CD4-positive, alpha-beta T cell (primary cell): ENCODE measurements at regions not wholly inside any gene's neighbourhood (a gene's known extent, or its start where the extent isn't known, plus 50 kb on each side); places are given as distances from the start of the nearest gene placed in this dataset.

Source experiments
- ATAC-seq: fragments of 200-7000 bp; cut with Tn5 transposase; one replicate; pipeline ENCODE4 v1.10.0; 2022; ENCODE audit warnings: mild to moderate bottlenecking; ENCODE audit not compliant: poor library complexity
- CTCF ChIA-PET: fragments of 350-600 bp; sonication (Branson Sonifier 250); formaldehyde crosslinking; loops from one replicate; lab custom pipeline; 2021; ENCODE audit warnings: antibody characterized with exemption, inconsistent platforms; lab: Charles Lee
- POLR2A ChIA-PET: fragments of 350-600 bp; sonication (Branson Sonifier 250); formaldehyde crosslinking; loops from one replicate; lab custom pipeline; 2021; ENCODE audit warnings: antibody characterized with exemption, inconsistent platforms; lab: Charles Lee
- DNase-seq, 14 experiments: peaks; one replicate each; pipeline ENCODE4 v3.0.0-alpha.2; 2013 to 2020; ENCODE audit warnings: mixed read lengths in 2 of 14
- H3K27ac ChIP-seq, 2 donors: one replicate each; pipeline versions ENCODE4 v1.5.1 to v1.7.0; 2013; ENCODE audit warnings: low read length in 2 of 2, low read depth in 1 of 2, mild to moderate bottlenecking in 1 of 2
- H3K27me3 ChIP-seq, 2 experiments: 1 replicate in 1 of 2; 2 replicates in 1 of 2; pipeline versions ENCODE4 v1.6.1 to v1.7.0; 2013; ENCODE audit warnings: low read length in 2 of 2, control low read depth in 1 of 2, mild to moderate bottlenecking in 1 of 2, moderate library complexity in 1 of 2; ENCODE audit not compliant: insufficient read depth in 2 of 2, control insufficient read depth in 1 of 2
- H3K36me3 ChIP-seq: one replicate; pipeline ENCODE4 v1.6.1; 2013; ENCODE audit warnings: low read length, control low read depth; ENCODE audit not compliant: insufficient read depth
- H3K4me1 ChIP-seq: one replicate; pipeline ENCODE4 v1.6.1; 2013; ENCODE audit warnings: low read length, control low read depth; ENCODE audit not compliant: insufficient read depth
- H3K4me3 ChIP-seq: one replicate; pipeline ENCODE4 v1.5.1; 2013; ENCODE audit warnings: mild to moderate bottlenecking, low read length, moderate library complexity
- H3K9me3 ChIP-seq, 2 experiments: 1 replicate in 1 of 2; 2 replicates in 1 of 2; pipeline versions ENCODE4 v1.6.1 to v1.7.0; 2013; ENCODE audit warnings: low read length in 2 of 2, mild to moderate bottlenecking in 2 of 2, control low read depth in 1 of 2, moderate library complexity in 1 of 2; ENCODE audit not compliant: control insufficient read depth in 1 of 2, insufficient read depth in 1 of 2
- H3K27ac Mint-ChIP-seq: one replicate; pipeline ENCODE4 v1.8.0; 2020; ENCODE audit warnings: mixed read lengths
- H3K27me3 Mint-ChIP-seq: one replicate; pipeline ENCODE4 v1.8.0; 2021; ENCODE audit warnings: mixed read lengths
- H3K36me3 Mint-ChIP-seq: one replicate; pipeline ENCODE4 v1.8.0; 2021; ENCODE audit warnings: low read depth, mixed read lengths
- H3K4me1 Mint-ChIP-seq: one replicate; pipeline ENCODE4 v1.8.0; 2021; ENCODE audit warnings: low read depth, mixed read lengths
- H3K4me3 Mint-ChIP-seq: one replicate; pipeline ENCODE4 v1.8.0; 2020; ENCODE audit warnings: mild to moderate bottlenecking, mixed read lengths
- H3K9me3 Mint-ChIP-seq: one replicate; pipeline ENCODE4 v1.8.0; 2020; ENCODE audit warnings: mixed read lengths
- CTCF ChIP-seq: fragments of 200-600 bp; IDR thresholded peaks from one replicate; pipeline ENCODE4 v1.8.0; 2022; ENCODE audit warnings: antibody characterized with exemption, mild to moderate bottlenecking
- intact Hi-C, 2 experiments: fragments of 100-400 bp; cut with DNase I in 1 of 2; cut with micrococcal nuclease in 1 of 2; formaldehyde crosslinking; loops; one replicate each; pipeline versions ENCODE4 v1.15.1 to v1.9.0; 2023 to 2025; cut with DNase I, micrococcal nuclease

- Mint-ChIP-seq H3K36me3 (no peaks in the 10 kb centered on the region), H3K27ac (no peak overlapping the region), H3K9me3 (no peaks in the 10 kb centered on the region), H3K4me3 (no peak overlapping the region), H3K27me3 (peaks cover 13% of the 10 kb centered on the region), H3K4me1 (no peaks in the 10 kb centered on the region)
- peaks cover 0 to 2% of the 10 kb centered on the region in 2 experiments for H3K27me3 ChIP-seq
- CTCF ChIA-PET, result no interaction called here
- intact Hi-C loops, result no loop called here
- H3K4me3 ChIP-seq, result no peak overlapping the region
- no peak for TF ChIP-seq CTCF
- no peaks in the 10 kb centered on the region for H3K4me1 ChIP-seq
- peak in 4 of 14 experiments; percentile 4 to 28 (median 11) for DNase-seq
- no peaks in the 10 kb centered on the region for H3K9me3 ChIP-seq
- no peak overlapping the region for H3K27ac ChIP-seq
- ATAC-seq, result no peak
- POLR2A ChIA-PET, result no interaction called here
- H3K36me3 ChIP-seq, result no peaks in the 10 kb centered on the region
These were observed 63.5 kb upstream of the ARHGAP36 start for GRCh38 chrX:130994671-130995070.

DNA sequence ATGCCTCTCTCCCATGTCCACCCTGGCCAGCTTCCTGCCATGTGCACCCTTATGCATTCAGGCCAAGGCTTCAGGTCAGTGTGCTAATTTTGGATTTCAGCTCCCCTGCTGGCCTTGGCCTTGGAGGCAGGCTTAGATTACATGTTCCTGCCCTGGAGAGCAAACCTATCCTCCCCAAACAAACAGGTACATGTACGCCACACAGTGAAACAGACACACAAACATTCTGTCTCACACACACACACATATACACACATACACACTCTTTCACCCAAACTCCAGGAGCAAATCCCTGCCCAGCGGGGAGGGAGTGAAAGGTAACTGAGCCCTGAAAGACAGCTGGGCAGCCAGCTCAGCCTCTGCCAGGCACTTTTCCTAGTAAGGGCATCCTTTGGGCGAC, 62.7 kb upstream of the ARHGAP36 start:
- POLR2A ChIA-PET, result no interaction called here
- no peak for ATAC-seq
- DNase-seq, result no peak
- no peak for TF ChIP-seq CTCF
- Mint-ChIP-seq H3K4me3 (no peak overlapping the region), H3K36me3 (no peaks in the 10 kb centered on the region), H3K27ac (no peak overlapping the region), H3K4me1 (no peaks in the 10 kb centered on the region), H3K9me3 (no peaks in the 10 kb centered on the region), H3K27me3 (peaks cover 13% of the 10 kb centered on the region)
- H3K9me3 ChIP-seq, result no peaks in the 10 kb centered on the region
- peaks cover 0 to 2% of the 10 kb centered on the region in 2 experiments for H3K27me3 ChIP-seq
- H3K36me3 ChIP-seq, result no peaks in the 10 kb centered on the region
- no peak overlapping the region for H3K27ac ChIP-seq
- intact Hi-C loops, result no loop called here
- H3K4me3 ChIP-seq, result no peak overlapping the region
- CTCF ChIA-PET, result no interaction called here
- H3K4me1 ChIP-seq, result no peaks in the 10 kb centered on the region

GRCh38 chrX:130997314-130997713, 60.8 kb upstream of the ARHGAP36 start:
- peaks cover 0 to 2% of the 10 kb centered on the region in 2 experiments for H3K27me3 ChIP-seq
- DNase-seq, result no peak
- no peak for ATAC-seq
- Mint-ChIP-seq H3K9me3 (no peaks in the 10 kb centered on the region), H3K27me3 (peaks cover 8% of the 10 kb centered on the region), H3K36me3 (no peaks in the 10 kb centered on the region), H3K4me3 (no peak overlapping the region), H3K4me1 (no peaks in the 10 kb centered on the region), H3K27ac (no peak overlapping the region)
- ChIA-PET POLR2A (no interaction called here), CTCF (no interaction called here)
- no peak overlapping the region for H3K27ac ChIP-seq
- intact Hi-C loops, result no loop called here
- no peaks in the 10 kb centered on the region for H3K9me3 ChIP-seq
- H3K36me3 ChIP-seq, result no peaks in the 10 kb centered on the region
- no peaks in the 10 kb centered on the region for H3K4me1 ChIP-seq
- no peak for TF ChIP-seq CTCF
- no peak overlapping the region for H3K4me3 ChIP-seq
